HCT116 (cell line): ENCODE measurements at regions not wholly inside any gene's neighbourhood (a gene's known extent, or its start where the extent isn't known, plus 50 kb on each side); places are given as distances from the start of the nearest gene placed in this dataset.

Experiments
- EZH2 ChIP-seq: fragments of 200-600 bp; sonication (generic); IDR thresholded peaks from 2 replicates; pipeline ENCODE4 v1.6.1; 2017; ENCODE audit warnings: antibody characterized with exemption, mixed run types
- EZH2phosphoT487 ChIP-seq: fragments of 200-600 bp; IDR thresholded peaks from 2 replicates; pipeline ENCODE4 v1.6.1; 2018; ENCODE audit warnings: antibody characterized with exemption, borderline replicate concordance
- JUND ChIP-seq: IDR thresholded peaks from 2 replicates; pipeline ENCODE4 v1.6.1; 2012
- POLR2A ChIP-seq: IDR thresholded peaks from 2 replicates; pipeline ENCODE4 v1.7.0; 2011; ENCODE audit warnings: borderline replicate concordance; ENCODE audit not compliant: insufficient read depth, insufficient read length; ENCODE audit errors: extremely low read depth
- POLR2AphosphoS5 ChIP-seq: IDR thresholded peaks from 2 replicates; pipeline ENCODE4 v1.6.1; 2011; ENCODE audit warnings: mild to moderate bottlenecking, low read depth, low read length, moderate library complexity
- RAD21 ChIP-seq: IDR thresholded peaks from 2 replicates; pipeline ENCODE4 v1.6.1; 2012; ENCODE audit warnings: low read depth, mild to moderate bottlenecking
- YY1 ChIP-seq: IDR thresholded peaks from 2 replicates; pipeline ENCODE4 v1.6.1; 2011; ENCODE audit warnings: low read length, low read depth, moderate library complexity, mild to moderate bottlenecking; ENCODE audit not compliant: insufficient replicate concordance; ENCODE audit errors: extremely low read depth
- ZFX ChIP-seq: fragments of 450-650 bp; IDR thresholded peaks from 2 replicates; pipeline ENCODE4 v1.6.1; 2017
- ZNF274 ChIP-seq: fragments of 200-500 bp; sonication (Bioruptor generic); IDR thresholded peaks from 2 replicates; pipeline ENCODE4 v1.6.1; 2014; ENCODE audit warnings: mild to moderate bottlenecking, low read depth, low read length, inconsistent platforms
- TF ChIP-seq, protein P1 (sequence below): IDR thresholded peaks from 2 replicates; pipeline ENCODE4 v1.6.1; 2012
- TF ChIP-seq, protein P2 (sequence below), 3 experiments: fragments of 200-600 bp in 1 of 3; sonication (generic) in 1 of 3; IDR thresholded peaks in 2 of 3; conservative IDR thresholded peaks in 1 of 3; 2 replicates each; pipeline ENCODE4 v1.5.1; 2012 to 2017; ENCODE audit warnings: low read depth in 2 of 3, low read length in 2 of 3, antibody characterized with exemption in 1 of 3, borderline replicate concordance in 1 of 3, control low read depth in 1 of 3, mild to moderate bottlenecking in 1 of 3, mixed read lengths in 1 of 3, mixed run types in 1 of 3, moderate library complexity in 1 of 3; ENCODE audit not compliant: insufficient read depth in 1 of 3

DNA sequence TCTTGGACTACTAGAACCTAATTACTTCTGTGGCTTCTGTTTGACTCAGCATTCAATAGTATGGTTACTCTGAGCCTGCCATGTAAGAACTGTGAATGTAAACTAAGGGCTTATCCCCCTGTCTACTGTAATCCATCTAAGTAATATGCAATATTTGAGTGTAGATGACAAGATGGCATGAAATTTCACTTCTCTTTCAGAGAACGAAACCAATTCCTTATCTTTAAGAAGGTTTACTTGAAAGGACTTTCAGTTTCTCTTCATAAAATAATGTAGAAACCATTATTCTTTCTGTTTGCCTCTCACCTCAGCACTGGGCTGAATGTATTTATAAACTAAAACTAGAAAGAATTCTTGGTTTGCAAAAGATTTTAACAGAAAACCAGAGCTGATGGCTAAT is 60.4 kb upstream of the ARID2 start:
- TF ChIP-seq, protein P1, sequence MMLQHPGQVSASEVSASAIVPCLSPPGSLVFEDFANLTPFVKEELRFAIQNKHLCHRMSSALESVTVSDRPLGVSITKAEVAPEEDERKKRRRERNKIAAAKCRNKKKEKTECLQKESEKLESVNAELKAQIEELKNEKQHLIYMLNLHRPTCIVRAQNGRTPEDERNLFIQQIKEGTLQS, result no peak
- TF ChIP-seq JUND, result no peak
- no peak for TF ChIP-seq EZH2
- TF ChIP-seq, protein P2, sequence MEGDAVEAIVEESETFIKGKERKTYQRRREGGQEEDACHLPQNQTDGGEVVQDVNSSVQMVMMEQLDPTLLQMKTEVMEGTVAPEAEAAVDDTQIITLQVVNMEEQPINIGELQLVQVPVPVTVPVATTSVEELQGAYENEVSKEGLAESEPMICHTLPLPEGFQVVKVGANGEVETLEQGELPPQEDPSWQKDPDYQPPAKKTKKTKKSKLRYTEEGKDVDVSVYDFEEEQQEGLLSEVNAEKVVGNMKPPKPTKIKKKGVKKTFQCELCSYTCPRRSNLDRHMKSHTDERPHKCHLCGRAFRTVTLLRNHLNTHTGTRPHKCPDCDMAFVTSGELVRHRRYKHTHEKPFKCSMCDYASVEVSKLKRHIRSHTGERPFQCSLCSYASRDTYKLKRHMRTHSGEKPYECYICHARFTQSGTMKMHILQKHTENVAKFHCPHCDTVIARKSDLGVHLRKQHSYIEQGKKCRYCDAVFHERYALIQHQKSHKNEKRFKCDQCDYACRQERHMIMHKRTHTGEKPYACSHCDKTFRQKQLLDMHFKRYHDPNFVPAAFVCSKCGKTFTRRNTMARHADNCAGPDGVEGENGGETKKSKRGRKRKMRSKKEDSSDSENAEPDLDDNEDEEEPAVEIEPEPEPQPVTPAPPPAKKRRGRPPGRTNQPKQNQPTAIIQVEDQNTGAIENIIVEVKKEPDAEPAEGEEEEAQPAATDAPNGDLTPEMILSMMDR (IDR thresholded peaks at IDR 0.05 in 2 of 3, conservative IDR thresholded peaks at IDR 0.05 in 1 of 3; ENCODE audit: borderline replicate concordance in 1 of 3, insufficient read depth in 1 of 3, low read depth in 2 of 3, low read length in 2 of 3), result no peak
- TF ChIP-seq RAD21, result no peak
- no peak for TF ChIP-seq POLR2A
- no peak for TF ChIP-seq EZH2phosphoT487
- TF ChIP-seq ZFX, result no peak
- TF ChIP-seq POLR2AphosphoS5, result no peak
- no peak for TF ChIP-seq YY1
- no peak for TF ChIP-seq ZNF274
